ENCODE measurements at regions not wholly inside any gene's neighbourhood (a gene's known extent, or its start where the extent isn't known, plus 50 kb on each side); places are given as distances from the start of the nearest gene placed in this dataset.

- DNase-seq (ENCODE audit: low spot score), result no peak
Observed at GRCh38 chr11:70703141-70704064, 305.1 kb downstream of the CTTN start.

GRCh38 chr11:70705097-70705496, 306.8 kb downstream of the CTTN start:
- no peak for DNase-seq (ENCODE audit: low spot score)

GRCh38 chr11:70705930-70706329, 307.6 kb downstream of the CTTN start:
- DNase-seq (ENCODE audit: low spot score), result no peak

- DNase-seq (ENCODE audit: low spot score), result no peak
Observed at GRCh38 chr11:70707821-70708220, 309.5 kb downstream of the CTTN start.

- DNase-seq (ENCODE audit: low spot score), result no peak
Observed at GRCh38 chr11:70709596-70709995, 311.3 kb downstream of the CTTN start.

- DNase-seq (ENCODE audit: low spot score), result no peak
Observed at GRCh38 chr11:70710192-70710591, 311.9 kb downstream of the CTTN start.

- no peak for DNase-seq (ENCODE audit: low spot score)
Observed at GRCh38 chr11:70710601-70711000, 312.3 kb downstream of the CTTN start.

- no peak for DNase-seq (ENCODE audit: low spot score)
Observed at GRCh38 chr11:70711095-70711910, 313.0 kb downstream of the CTTN start.

GRCh38 chr11:70711911-70712185, 313.5 kb downstream of the CTTN start:
- DNase-seq (ENCODE audit: low spot score), result no peak

- no peak for DNase-seq (ENCODE audit: low spot score)
Observed at GRCh38 chr11:70712471-70712870, 314.1 kb downstream of the CTTN start.

GRCh38 chr11:70713086-70713835, 314.9 kb downstream of the CTTN start:
- no peak for DNase-seq (ENCODE audit: low spot score)

GRCh38 chr11:70713988-70714665, 315.8 kb downstream of the CTTN start:
- no peak for DNase-seq (ENCODE audit: low spot score)

- DNase-seq (ENCODE audit: low spot score), result no peak
Observed at GRCh38 chr11:70715166-70715951, 317.0 kb downstream of the CTTN start.

- no peak for DNase-seq (ENCODE audit: low spot score)
Observed at GRCh38 chr11:70716216-70716615, 317.9 kb downstream of the CTTN start.

GRCh38 chr11:70716986-70717775, 318.9 kb downstream of the CTTN start:
- no peak for DNase-seq (ENCODE audit: low spot score)

- no peak for DNase-seq (ENCODE audit: low spot score)
Observed at GRCh38 chr11:70717936-70718595, 319.7 kb downstream of the CTTN start.

- DNase-seq (ENCODE audit: low spot score), result no peak
Observed at GRCh38 chr11:70719516-70719915, 321.2 kb downstream of the CTTN start.

- no peak for DNase-seq (ENCODE audit: low spot score)
Observed at GRCh38 chr11:70720281-70720680, 322.0 kb downstream of the CTTN start.

GRCh38 chr11:70721006-70721405, 322.7 kb downstream of the CTTN start:
- DNase-seq (ENCODE audit: low spot score), result no peak

- DNase-seq (ENCODE audit: low spot score), result no peak
Observed at GRCh38 chr11:70725278-70725677, 326.9 kb downstream of the CTTN start.
